SK-N-SH (cell line): ENCODE measurements at regions not wholly inside any gene's neighbourhood (a gene's known extent, or its start where the extent isn't known, plus 50 kb on each side); places are given as distances from the start of the nearest gene placed in this dataset.

ENCODE experiments used
- CHD2 ChIP-seq: fragments of 150-350 bp; IDR thresholded peaks from 2 replicates; pipeline ENCODE4 v1.6.1; 2018; ENCODE audit warnings: low read length; ENCODE audit not compliant: partially characterized antibody
- CTCF ChIP-seq: fragments of 200-600 bp; sonication (generic); IDR thresholded peaks from 2 replicates; pipeline ENCODE4 v1.6.1; 2017; ENCODE audit warnings: antibody characterized with exemption, mild to moderate bottlenecking, moderate library complexity
- EP300 ChIP-seq, 2 experiments: IDR thresholded peaks; 2 replicates each; pipeline versions ENCODE4 v1.4.0 to v1.6.1; 2012; ENCODE audit warnings: borderline replicate concordance in 1 of 2, low read depth in 1 of 2, low read length in 1 of 2
- EZH2phosphoT487 ChIP-seq: fragments of 200-600 bp; sonication (generic); IDR thresholded peaks from 2 replicates; pipeline ENCODE4 v1.6.1; 2017; ENCODE audit warnings: low read depth, mixed run types, mild to moderate bottlenecking, antibody characterized with exemption, moderate library complexity, borderline replicate concordance
- FOXM1 ChIP-seq: IDR thresholded peaks from 2 replicates; pipeline ENCODE4 v1.4.0; 2012; ENCODE audit warnings: low read depth, mild to moderate bottlenecking
- GATA2 ChIP-seq: sonication (generic); formaldehyde crosslinking; IDR thresholded peaks from 2 replicates; pipeline ENCODE4 v1.5.0; 2020; ENCODE audit warnings: mild to moderate bottlenecking, missing genetic modification reagents
- MEF2A ChIP-seq: IDR thresholded peaks from 2 replicates; pipeline ENCODE4 v1.4.0; 2012; ENCODE audit warnings: low read depth, borderline replicate concordance
- NFIC ChIP-seq: IDR thresholded peaks from 2 replicates; pipeline ENCODE4 v1.4.0; 2012; ENCODE audit warnings: borderline replicate concordance
- POLR2AphosphoS5 ChIP-seq: IDR thresholded peaks from 2 replicates; pipeline ENCODE4 v1.6.1; 2012; ENCODE audit warnings: low read depth, low read length
- TCF12 ChIP-seq: IDR thresholded peaks from 2 replicates; pipeline ENCODE4 v1.4.0; 2012
- TEAD4 ChIP-seq: IDR thresholded peaks from 2 replicates; pipeline ENCODE4 v1.4.0; 2012; ENCODE audit warnings: mild to moderate bottlenecking, borderline replicate concordance; ENCODE audit not compliant: insufficient read depth
- YY1 ChIP-seq: IDR thresholded peaks from 2 replicates; pipeline ENCODE4 v1.4.0; 2012; ENCODE audit warnings: low read depth, mild to moderate bottlenecking

- no peak for TF ChIP-seq POLR2AphosphoS5
- TF ChIP-seq CTCF = no peak
- TF ChIP-seq EZH2phosphoT487 = no peak
- TF ChIP-seq CHD2 = no peak
- TF ChIP-seq GATA2 (CRISPR knock-in tag) = no peak
- TF ChIP-seq MEF2A = no peak
- no peak for TF ChIP-seq TEAD4
- no peak for TF ChIP-seq TCF12
- no peak for TF ChIP-seq FOXM1
- no peak for TF ChIP-seq EP300 (IDR thresholded peaks at IDR 0.05; ENCODE audit: borderline replicate concordance in 1 of 2, low read depth in 1 of 2, low read length in 1 of 2)
- no peak for TF ChIP-seq YY1
- no peak for TF ChIP-seq NFIC
Observed at GRCh38 chr5:143606043-143606752, 202.7 kb upstream of the NR3C1 start.
